ENCODE measurements at regions not wholly inside any gene's neighbourhood (a gene's known extent, or its start where the extent isn't known, plus 50 kb on each side); places are given as distances from the start of the nearest gene placed in this dataset.

DNA sequence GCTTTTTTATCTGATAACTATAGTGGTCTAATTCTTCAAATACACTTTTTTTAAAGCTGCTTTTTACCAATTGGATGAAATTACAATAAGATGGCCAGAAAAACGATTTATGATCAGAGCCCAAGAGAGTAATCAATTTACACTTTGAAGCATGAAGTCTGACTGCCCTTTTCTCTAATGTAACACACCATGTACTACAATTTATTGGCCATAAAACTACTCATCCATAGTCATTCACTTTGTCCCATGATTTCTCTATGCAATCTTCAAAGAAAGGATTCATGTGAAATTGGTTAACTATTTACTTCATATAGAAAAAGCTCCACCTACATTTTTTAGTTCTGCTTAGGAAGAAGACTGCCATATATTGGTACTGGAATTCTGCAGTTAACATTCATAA is 73.6 kb upstream of the CAST start:
- TF ChIP-seq POLR2A (IDR thresholded peaks at IDR 0.05) = no peak
- TF ChIP-seq POLR2AphosphoS5 (IDR thresholded peaks at IDR 0.05) = no peak
- TF ChIP-seq CTCF (IDR thresholded peaks at IDR 0.05 in 8 of 11, conservative IDR thresholded peaks at IDR 0.05 in 3 of 11) = no peak
- no peak for DNase-seq
- WGBS, 5 donors = 70 to 97% (median 85%) methylated on average over 1 of the region's 1 CpG

GRCh38 chr5:96590796-96591195 is 71.4 kb upstream of the CAST start:
- Histone ChIP-seq H3K9me3 (no peaks in the 10 kb centered on the region), H3K4me1 (no peaks in the 10 kb centered on the region), H3K27me3 (replicated peaks in 1 of 7) (no peaks in the 10 kb centered on the region), H3K36me3 (no peaks in the 10 kb centered on the region), H3K4me3 (no peak overlapping the region), H3K27ac (no peak overlapping the region)
- TF ChIP-seq CTCF (IDR thresholded peaks at IDR 0.05 in 8 of 11, conservative IDR thresholded peaks at IDR 0.05 in 3 of 11) (no peak), POLR2AphosphoS5 (IDR thresholded peaks at IDR 0.05) (no peak), POLR2A (IDR thresholded peaks at IDR 0.05) (no peak)
- 68 to 90% (median 81%) methylated on average over 2 of the region's 2 CpGs for whole genome bisulfite sequencing, 5 donors
- intact Hi-C loops (cut with DNase I; ENCODE audit: low total_unique reads) = no loop called here
- no peak for DNase-seq

More for the DNA sequence above, 73.6 kb upstream of the CAST start:
- peaks cover 0 to 11% (median 7%) of the 10 kb centered on the region in 6 donors for H3K4me1 ChIP-seq
- no peak overlapping the region for H3K27ac ChIP-seq
- intact Hi-C loops (cut with DNase I; ENCODE audit: low total_unique reads) = no loop called here
- H3K9me3 ChIP-seq = no peaks in the 10 kb centered on the region
- H3K4me3 ChIP-seq = no peak overlapping the region
- no peaks in the 10 kb centered on the region for H3K36me3 ChIP-seq
- peaks cover 0 to 10% (median 0%) of the 10 kb centered on the region in 7 donors for H3K27me3 ChIP-seq (replicated peaks in 1 of 7)

- intact Hi-C loops (cut with DNase I; ENCODE audit: low total_unique reads) = no loop called here
- Histone ChIP-seq H3K27me3 (replicated peaks in 1 of 7) (no peaks in the 10 kb centered on the region), H3K4me3 (no peak overlapping the region), H3K27ac (no peak overlapping the region), H3K9me3 (no peaks in the 10 kb centered on the region), H3K36me3 (no peaks in the 10 kb centered on the region), H3K4me1 (peaks cover 0 to 3% (median 0%) of the 10 kb centered on the region in 6 donors)
- 75 to 88% (median 83%) methylated on average over 6 of the region's 6 CpGs for WGBS, 5 donors
- TF ChIP-seq POLR2AphosphoS5 (IDR thresholded peaks at IDR 0.05) = no peak
- no peak for TF ChIP-seq POLR2A (IDR thresholded peaks at IDR 0.05)
- TF ChIP-seq CTCF (IDR thresholded peaks at IDR 0.05 in 8 of 11, conservative IDR thresholded peaks at IDR 0.05 in 3 of 11) = peak in 7 of 11 experiments; percentile 28 to 52 (median 33)
- DNase-seq = no peak
Measured at GRCh38 chr5:96595300-96596090, 66.7 kb upstream of the CAST start.

GRCh38 chr5:96597438-96598020 is 64.6 kb upstream of the CAST start:
- no peak overlapping the region for H3K27ac ChIP-seq
- no peak for DNase-seq
- H3K27me3 ChIP-seq (replicated peaks in 1 of 7) = peaks cover 0 to 10% (median 0%) of the 10 kb centered on the region in 7 donors
- H3K4me3 ChIP-seq = no peak overlapping the region
- no peaks in the 10 kb centered on the region for H3K36me3 ChIP-seq
- 76 to 84% (median 82%) methylated on average over 4 of the region's 4 CpGs for WGBS, 5 donors
- no peak for TF ChIP-seq POLR2AphosphoS5 (IDR thresholded peaks at IDR 0.05)
- no peak for TF ChIP-seq POLR2A (IDR thresholded peaks at IDR 0.05)
- no peak for TF ChIP-seq CTCF (IDR thresholded peaks at IDR 0.05 in 8 of 11, conservative IDR thresholded peaks at IDR 0.05 in 3 of 11)
- no peaks in the 10 kb centered on the region for H3K9me3 ChIP-seq
- peaks cover 0 to 6% (median 0%) of the 10 kb centered on the region in 6 donors for H3K4me1 ChIP-seq
- intact Hi-C loops (cut with DNase I; ENCODE audit: low total_unique reads) = no loop called here
